Left ventricle myocardium inferior (tissue), 1 donor: ENCODE measurements at regions not wholly inside any gene's neighbourhood (a gene's known extent, or its start where the extent isn't known, plus 50 kb on each side); places are given as distances from the start of the nearest gene placed in this dataset.

ENCODE experiments used
- DNase-seq: peaks from one replicate; pipeline ENCODE4 v3.0.0-alpha.2; 2020
- H3K27ac ChIP-seq: fragments of 200-600 bp; replicated peaks from 2 replicates; pipeline ENCODE4 v1.8.0; 2021
- H3K27me3 ChIP-seq: fragments of 200-600 bp; 2 replicates; pipeline ENCODE4 v1.8.0; 2021; ENCODE audit warnings: low read depth
- H3K36me3 ChIP-seq: fragments of 200-600 bp; 2 replicates; pipeline ENCODE4 v1.8.0; 2021
- H3K4me1 ChIP-seq: fragments of 200-600 bp; 2 replicates; pipeline ENCODE4 v1.8.0; 2021
- H3K4me3 ChIP-seq: fragments of 200-600 bp; 2 replicates; pipeline ENCODE4 v1.8.0; 2021; ENCODE audit warnings: mild to moderate bottlenecking, moderate library complexity
- H3K9me3 ChIP-seq: fragments of 200-600 bp; replicated peaks from 2 replicates; pipeline ENCODE4 v1.8.0; 2021
- intact Hi-C: fragments of 100-400 bp; cut with micrococcal nuclease; formaldehyde crosslinking; loops from one replicate; pipeline ENCODE4 v1.11.0; 2022
- TF ChIP-seq, protein P1 (sequence below): fragments of 200-600 bp; IDR thresholded peaks from 2 replicates; pipeline ENCODE4 v1.8.0; 2021; ENCODE audit warnings: antibody characterized with exemption, mild to moderate bottlenecking, borderline replicate concordance
- donor health status: DM: no; HTN: yes; CAD: no; lungs with severe emphysema.

DNA sequence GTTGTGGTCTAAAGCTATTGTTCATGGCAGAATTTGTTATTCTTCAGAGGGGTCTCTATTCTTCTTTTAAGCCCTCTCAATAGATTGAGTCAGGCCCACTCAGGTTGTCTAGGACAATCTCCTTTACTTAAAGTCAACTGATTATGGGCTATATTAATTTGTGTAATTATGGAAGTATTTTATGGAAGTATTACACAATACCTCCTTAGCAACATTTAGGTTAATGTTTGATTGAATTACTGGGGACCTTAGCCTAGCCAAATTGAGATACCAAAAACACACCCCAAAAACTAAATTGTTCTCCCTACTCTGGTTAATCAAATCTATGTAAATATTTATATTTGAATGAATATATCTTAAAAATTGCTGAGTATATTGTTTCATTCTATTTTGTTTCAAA is 347.1 kb upstream of the GRIN3A start:
- no peak for DNase-seq

DNA sequence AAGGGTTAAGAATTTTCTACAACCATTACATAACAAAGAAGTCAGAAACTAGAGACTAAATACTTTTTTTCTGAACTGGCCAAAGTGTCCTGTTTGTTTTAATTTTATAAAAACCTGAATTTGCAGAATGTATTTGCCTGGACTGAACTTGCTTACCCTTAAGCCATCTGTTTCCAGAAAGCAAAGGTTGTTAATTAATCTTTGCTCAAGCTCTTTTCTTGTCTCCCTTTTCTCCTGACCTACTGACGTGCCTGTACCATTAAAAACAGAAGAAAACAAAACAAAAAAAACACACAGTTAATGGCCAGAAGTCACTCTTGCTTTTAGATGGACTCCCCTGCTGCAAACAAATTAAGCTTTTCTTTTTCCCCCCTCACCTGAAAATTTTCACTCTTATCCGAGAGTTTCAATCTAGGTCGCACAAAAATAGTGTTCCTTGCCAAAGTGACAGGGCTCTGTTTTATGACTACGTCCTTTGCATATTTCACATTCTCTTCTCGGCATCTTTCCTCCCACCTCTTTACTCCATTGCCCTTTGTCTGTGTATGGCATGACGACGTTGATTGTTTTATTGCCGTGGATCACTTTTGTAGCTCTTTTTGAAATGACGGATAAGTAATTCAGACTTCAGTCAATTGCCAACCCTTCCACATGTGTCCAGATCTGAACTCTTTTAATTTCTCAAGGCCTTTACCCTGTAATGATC is 333.8 kb upstream of the GRIN3A start:
- TF ChIP-seq, protein P1, sequence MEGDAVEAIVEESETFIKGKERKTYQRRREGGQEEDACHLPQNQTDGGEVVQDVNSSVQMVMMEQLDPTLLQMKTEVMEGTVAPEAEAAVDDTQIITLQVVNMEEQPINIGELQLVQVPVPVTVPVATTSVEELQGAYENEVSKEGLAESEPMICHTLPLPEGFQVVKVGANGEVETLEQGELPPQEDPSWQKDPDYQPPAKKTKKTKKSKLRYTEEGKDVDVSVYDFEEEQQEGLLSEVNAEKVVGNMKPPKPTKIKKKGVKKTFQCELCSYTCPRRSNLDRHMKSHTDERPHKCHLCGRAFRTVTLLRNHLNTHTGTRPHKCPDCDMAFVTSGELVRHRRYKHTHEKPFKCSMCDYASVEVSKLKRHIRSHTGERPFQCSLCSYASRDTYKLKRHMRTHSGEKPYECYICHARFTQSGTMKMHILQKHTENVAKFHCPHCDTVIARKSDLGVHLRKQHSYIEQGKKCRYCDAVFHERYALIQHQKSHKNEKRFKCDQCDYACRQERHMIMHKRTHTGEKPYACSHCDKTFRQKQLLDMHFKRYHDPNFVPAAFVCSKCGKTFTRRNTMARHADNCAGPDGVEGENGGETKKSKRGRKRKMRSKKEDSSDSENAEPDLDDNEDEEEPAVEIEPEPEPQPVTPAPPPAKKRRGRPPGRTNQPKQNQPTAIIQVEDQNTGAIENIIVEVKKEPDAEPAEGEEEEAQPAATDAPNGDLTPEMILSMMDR: no peak
- Histone ChIP-seq H3K4me1 (no peaks in the 10 kb centered on the region), H3K4me3 (no peak overlapping the region), H3K36me3 (no peaks in the 10 kb centered on the region), H3K27ac (no peak overlapping the region), H3K27me3 (no peaks in the 10 kb centered on the region), H3K9me3 (peaks cover 6% of the 10 kb centered on the region)
- no peak for DNase-seq
- intact Hi-C loops: no loop called here

More for the DNA sequence above, 347.1 kb upstream of the GRIN3A start:
- Histone ChIP-seq H3K36me3 (no peaks in the 10 kb centered on the region), H3K4me1 (no peaks in the 10 kb centered on the region), H3K27ac (no peak overlapping the region), H3K4me3 (no peak overlapping the region), H3K9me3 (no peaks in the 10 kb centered on the region), H3K27me3 (no peaks in the 10 kb centered on the region)
- intact Hi-C loops: no loop called here
- TF ChIP-seq, protein P1: no peak

DNA sequence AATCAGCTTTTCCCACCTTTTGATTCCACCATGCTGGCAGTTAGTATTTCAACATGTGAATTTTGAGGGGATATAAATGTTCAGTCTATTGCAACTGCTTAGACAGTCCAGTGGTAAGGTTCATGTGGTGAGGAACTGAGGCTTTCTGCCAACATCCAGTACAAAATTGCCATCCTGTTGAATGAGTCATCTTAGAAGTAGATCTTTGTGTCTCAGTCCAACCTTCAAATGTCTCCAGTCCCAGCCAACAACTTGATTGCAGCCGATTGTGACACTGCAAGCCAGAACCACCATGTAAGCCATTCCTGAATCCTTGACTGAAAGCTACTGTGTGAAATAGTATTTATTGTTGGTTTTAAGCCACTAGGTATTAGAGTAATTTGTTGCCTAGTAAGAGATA is 331.5 kb upstream of the GRIN3A start:
- Histone ChIP-seq H3K36me3 (no peaks in the 10 kb centered on the region), H3K27me3 (no peaks in the 10 kb centered on the region), H3K9me3 (peaks cover 17% of the 10 kb centered on the region), H3K4me3 (no peak overlapping the region), H3K27ac (no peak overlapping the region), H3K4me1 (no peaks in the 10 kb centered on the region)
- TF ChIP-seq, protein P1: no peak
- intact Hi-C loops: no loop called here
- DNase-seq: no peak

DNA sequence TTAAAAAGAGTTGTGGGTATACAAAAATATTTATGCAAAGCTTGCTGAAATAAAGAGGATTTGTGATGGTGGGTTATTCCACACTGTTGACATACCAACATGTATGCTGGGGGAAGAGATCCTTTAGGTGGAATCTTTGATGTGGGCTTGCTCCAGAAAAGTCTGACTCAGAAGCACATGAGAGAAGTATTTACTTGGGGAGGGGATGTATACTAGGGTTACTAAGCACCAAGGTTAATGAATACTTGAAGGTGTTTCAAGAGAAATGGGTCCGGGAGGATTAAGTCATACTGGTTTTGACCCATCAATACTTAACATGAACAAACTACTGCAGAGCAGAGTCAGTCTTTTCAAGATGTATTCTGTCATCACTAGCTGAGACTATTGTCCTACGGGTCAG is 316.4 kb upstream of the GRIN3A start:
- no peaks in the 10 kb centered on the region for H3K36me3 ChIP-seq
- H3K27me3 ChIP-seq: no peaks in the 10 kb centered on the region
- no peaks in the 10 kb centered on the region for H3K9me3 ChIP-seq
- TF ChIP-seq, protein P1: no peak
- intact Hi-C loops: no loop called here
- no peak for DNase-seq
- H3K4me3 ChIP-seq: no peak overlapping the region
- H3K4me1 ChIP-seq: no peaks in the 10 kb centered on the region
- no peak overlapping the region for H3K27ac ChIP-seq

DNA sequence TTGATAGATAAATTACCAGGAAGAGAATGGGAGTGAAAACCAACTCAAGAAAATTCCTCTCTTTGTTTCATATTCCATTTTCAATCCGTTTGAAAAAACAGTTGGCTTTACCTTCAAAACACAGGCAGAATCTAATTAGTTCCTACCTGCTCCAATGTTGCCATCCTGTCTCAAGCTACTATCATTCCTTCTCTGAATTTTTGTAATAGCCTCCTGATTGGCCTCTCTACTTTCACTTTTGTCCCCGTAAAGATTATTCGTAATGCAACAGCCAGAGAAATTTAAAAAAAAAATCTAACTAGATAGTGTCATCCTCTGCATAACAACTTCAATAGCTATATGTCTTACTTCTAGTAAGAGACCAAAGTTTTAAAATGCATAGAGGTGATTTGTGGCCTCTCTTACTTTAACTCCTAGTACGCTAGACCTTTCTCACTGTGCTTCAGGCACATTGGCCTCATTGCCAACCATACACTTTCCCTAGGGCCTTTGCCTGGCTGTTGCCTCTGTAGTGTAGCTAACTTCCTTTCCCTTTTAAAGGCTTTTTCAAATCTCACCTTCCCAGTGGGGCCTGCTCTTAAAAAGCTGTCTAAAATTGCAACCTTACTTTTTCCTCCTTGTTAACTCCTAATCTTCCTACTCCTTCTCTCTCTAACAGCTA is 311.3 kb upstream of the GRIN3A start:
- TF ChIP-seq, protein P1: no peak
- Histone ChIP-seq H3K27ac (no peak overlapping the region), H3K36me3 (no peaks in the 10 kb centered on the region), H3K27me3 (no peaks in the 10 kb centered on the region), H3K4me1 (no peaks in the 10 kb centered on the region), H3K4me3 (peak overlapping the region; percentile 38), H3K9me3 (no peaks in the 10 kb centered on the region)
- intact Hi-C loops: no loop called here
- DNase-seq: no peak
